MM.1S (cell line): ENCODE measurements at regions not wholly inside any gene's neighbourhood (a gene's known extent, or its start where the extent isn't known, plus 50 kb on each side); places are given as distances from the start of the nearest gene placed in this dataset.

Experiments used
- DNase-seq: peaks from one replicate; pipeline ENCODE4 v3.0.0-alpha.2; 2015
- H2AFZ ChIP-seq: fragments of 300-600 bp; sonication (generic); 2 replicates; pipeline ENCODE4 v1.6.0; 2016; ENCODE audit warnings: antibody characterized with exemption, low read length
- H3F3A ChIP-seq: fragments of 300-600 bp; sonication (generic); 2 replicates; pipeline ENCODE4 v1.6.1; 2016; ENCODE audit warnings: mild to moderate bottlenecking, antibody characterized with exemption, low read length, moderate library complexity, mixed read lengths; ENCODE audit not compliant: insufficient read depth
- H3K27ac ChIP-seq: fragments of 300-600 bp; sonication (generic); 2 replicates; pipeline ENCODE4 v1.5.1; 2016; ENCODE audit warnings: mild to moderate bottlenecking, low read length
- H3K27me3 ChIP-seq: fragments of 300-600 bp; sonication (generic); replicated peaks from 2 replicates; pipeline ENCODE4 v1.6.0; 2016; ENCODE audit warnings: low read length; ENCODE audit not compliant: insufficient read depth
- H3K36me3 ChIP-seq: fragments of 300-600 bp; sonication (generic); replicated peaks from 2 replicates; pipeline ENCODE4 v1.6.1; 2016; ENCODE audit warnings: mild to moderate bottlenecking, low read length, mixed read lengths; ENCODE audit not compliant: insufficient read depth
- H3K4me1 ChIP-seq: fragments of 300-600 bp; sonication (generic); 2 replicates; pipeline ENCODE4 v1.6.1; 2016; ENCODE audit warnings: low read length, mixed read lengths
- H3K4me2 ChIP-seq: fragments of 300-600 bp; sonication (generic); 2 replicates; pipeline ENCODE4 v1.6.0; 2016; ENCODE audit warnings: low read depth, low read length
- H3K4me3 ChIP-seq: fragments of 300-600 bp; sonication (generic); 2 replicates; pipeline ENCODE4 v1.5.1; 2016; ENCODE audit warnings: low read length, mixed read lengths
- H3K79me2 ChIP-seq: fragments of 300-600 bp; sonication (generic); 2 replicates; pipeline ENCODE4 v1.6.1; 2016; ENCODE audit warnings: mixed run types, low read length, mixed read lengths
- H3K9ac ChIP-seq: fragments of 300-600 bp; sonication (generic); 2 replicates; pipeline ENCODE4 v1.6.1; 2016; ENCODE audit warnings: low read length, mixed read lengths
- H3K9me2 ChIP-seq: fragments of 300-600 bp; sonication (generic); replicated peaks from 2 replicates; pipeline ENCODE4 v1.6.1; 2016; ENCODE audit warnings: mild to moderate bottlenecking, low read length, mixed read lengths; ENCODE audit not compliant: insufficient read depth
- H3K9me3 ChIP-seq: fragments of 300-600 bp; sonication (generic); replicated peaks from 2 replicates; pipeline ENCODE4 v1.6.1; 2016; ENCODE audit warnings: mild to moderate bottlenecking, low read length, mixed read lengths; ENCODE audit not compliant: insufficient read depth
- H4K20me1 ChIP-seq: fragments of 300-600 bp; sonication (generic); 2 replicates; pipeline ENCODE4 v1.6.1; 2016; ENCODE audit warnings: mild to moderate bottlenecking, low read length, moderate library complexity, mixed read lengths; ENCODE audit not compliant: insufficient read depth
- EZH2 ChIP-seq: fragments of 300-600 bp; sonication (generic); optimal IDR thresholded peaks from 2 replicates; pipeline ENCODE3; 2017; ENCODE audit warnings: low read depth, mild to moderate bottlenecking, antibody characterized with exemption, low read length, mixed read lengths
- EZH2phosphoT487 ChIP-seq: fragments of 300-600 bp; sonication (generic); IDR thresholded peaks from 2 replicates; pipeline ENCODE4 v1.6.1; 2018; ENCODE audit warnings: antibody characterized with exemption, low read length
- TF ChIP-seq, protein P1 (sequence below): fragments of 300-600 bp; sonication (generic); IDR thresholded peaks from 2 replicates; pipeline ENCODE4 v1.5.1; 2016; ENCODE audit warnings: antibody characterized with exemption, low read length, mixed read lengths

DNA sequence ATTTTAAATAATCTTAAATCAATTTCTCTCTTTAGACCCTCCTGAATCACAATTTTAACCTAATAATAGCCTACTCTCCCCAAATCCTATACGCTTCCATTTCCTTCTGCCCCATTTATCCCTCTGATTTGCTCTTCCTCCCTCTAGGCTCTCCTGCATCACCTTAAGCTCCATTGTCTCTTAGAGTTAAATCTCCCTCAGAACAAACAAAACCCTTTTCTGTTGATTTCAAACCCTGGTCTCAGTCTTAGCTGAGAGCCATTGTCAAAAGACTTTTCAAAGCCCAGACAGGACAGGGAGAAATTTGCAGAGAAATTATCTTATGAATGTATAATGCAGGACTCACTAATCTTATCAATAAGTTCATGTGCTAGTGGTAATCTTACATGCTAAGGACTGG is 106.1 kb downstream of the C12orf75 start:
- no peak for DNase-seq
- Histone ChIP-seq H3K9ac (no peak overlapping the region), H2AFZ (no peak overlapping the region), H3K4me3 (no peak overlapping the region), H3K27ac (no peak overlapping the region), H3K27me3 (no peaks in the 10 kb centered on the region), H3K79me2 (no peaks in the 10 kb centered on the region), H3F3A (no peaks in the 10 kb centered on the region), H3K4me1 (no peaks in the 10 kb centered on the region), H3K4me2 (no peak overlapping the region), H3K9me3 (no peaks in the 10 kb centered on the region), H3K9me2 (no peaks in the 10 kb centered on the region), H4K20me1 (no peaks in the 10 kb centered on the region), H3K36me3 (no peaks in the 10 kb centered on the region)
- TF ChIP-seq EZH2phosphoT487 (no peak), EZH2 (no peak)
- TF ChIP-seq, protein P1, sequence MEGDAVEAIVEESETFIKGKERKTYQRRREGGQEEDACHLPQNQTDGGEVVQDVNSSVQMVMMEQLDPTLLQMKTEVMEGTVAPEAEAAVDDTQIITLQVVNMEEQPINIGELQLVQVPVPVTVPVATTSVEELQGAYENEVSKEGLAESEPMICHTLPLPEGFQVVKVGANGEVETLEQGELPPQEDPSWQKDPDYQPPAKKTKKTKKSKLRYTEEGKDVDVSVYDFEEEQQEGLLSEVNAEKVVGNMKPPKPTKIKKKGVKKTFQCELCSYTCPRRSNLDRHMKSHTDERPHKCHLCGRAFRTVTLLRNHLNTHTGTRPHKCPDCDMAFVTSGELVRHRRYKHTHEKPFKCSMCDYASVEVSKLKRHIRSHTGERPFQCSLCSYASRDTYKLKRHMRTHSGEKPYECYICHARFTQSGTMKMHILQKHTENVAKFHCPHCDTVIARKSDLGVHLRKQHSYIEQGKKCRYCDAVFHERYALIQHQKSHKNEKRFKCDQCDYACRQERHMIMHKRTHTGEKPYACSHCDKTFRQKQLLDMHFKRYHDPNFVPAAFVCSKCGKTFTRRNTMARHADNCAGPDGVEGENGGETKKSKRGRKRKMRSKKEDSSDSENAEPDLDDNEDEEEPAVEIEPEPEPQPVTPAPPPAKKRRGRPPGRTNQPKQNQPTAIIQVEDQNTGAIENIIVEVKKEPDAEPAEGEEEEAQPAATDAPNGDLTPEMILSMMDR, result no peak

DNA sequence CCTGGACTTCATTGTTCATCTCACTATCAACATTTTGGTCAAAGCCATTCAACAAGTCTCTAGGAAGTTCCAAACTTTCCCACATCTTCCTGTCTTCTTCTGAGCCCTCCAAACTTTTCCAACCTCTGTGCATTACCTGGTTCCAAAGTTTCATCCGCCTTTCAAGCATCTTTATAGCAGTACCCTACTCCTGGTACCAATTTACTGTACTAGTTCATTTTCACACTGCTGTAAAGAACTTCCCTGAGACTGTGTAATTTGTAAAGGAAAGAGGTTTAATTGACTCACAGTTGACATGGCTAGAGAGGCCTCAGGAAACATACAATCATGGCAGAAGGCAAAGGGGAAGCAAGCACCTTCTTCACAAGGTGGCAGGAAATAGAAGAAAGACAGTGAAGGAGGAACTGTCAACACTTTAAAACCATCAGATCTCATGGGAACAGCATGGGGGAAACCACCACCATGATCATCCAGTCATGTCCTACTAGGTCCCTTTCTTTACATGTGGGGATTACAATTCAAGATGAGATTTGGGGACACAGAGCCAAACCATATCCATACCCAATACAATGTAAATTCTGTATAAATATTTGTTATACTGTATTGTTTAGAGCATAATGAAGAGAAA is 109.7 kb downstream of the C12orf75 start:
- H3K4me3 ChIP-seq, result no peak overlapping the region
- no peak for DNase-seq
- H3K9me2 ChIP-seq, result no peaks in the 10 kb centered on the region
- H3K36me3 ChIP-seq, result no peaks in the 10 kb centered on the region
- H3K27me3 ChIP-seq, result no peaks in the 10 kb centered on the region
- H3K9me3 ChIP-seq, result no peaks in the 10 kb centered on the region
- H3K79me2 ChIP-seq, result no peaks in the 10 kb centered on the region
- H3K4me1 ChIP-seq, result no peaks in the 10 kb centered on the region
- H3K27ac ChIP-seq, result no peak overlapping the region
- no peaks in the 10 kb centered on the region for H3F3A ChIP-seq
- no peak overlapping the region for H3K9ac ChIP-seq
- no peak overlapping the region for H3K4me2 ChIP-seq
- no peak overlapping the region for H2AFZ ChIP-seq
- H4K20me1 ChIP-seq, result no peaks in the 10 kb centered on the region
- TF ChIP-seq EZH2phosphoT487 (no peak), EZH2 (no peak)

- no peak for DNase-seq
- H3K9me3 ChIP-seq, result no peaks in the 10 kb centered on the region
- no peaks in the 10 kb centered on the region for H3K27me3 ChIP-seq
- no peak overlapping the region for H3K27ac ChIP-seq
- no peaks in the 10 kb centered on the region for H3K36me3 ChIP-seq
- no peak overlapping the region for H3K4me3 ChIP-seq
- no peak overlapping the region for H3K4me2 ChIP-seq
- no peak overlapping the region for H3K9ac ChIP-seq
- no peaks in the 10 kb centered on the region for H4K20me1 ChIP-seq
- no peak overlapping the region for H2AFZ ChIP-seq
- TF ChIP-seq EZH2, result no peak
- TF ChIP-seq, protein P1, result no peak
- no peak for TF ChIP-seq EZH2phosphoT487
- H3K9me2 ChIP-seq, result no peaks in the 10 kb centered on the region
- H3F3A ChIP-seq, result no peaks in the 10 kb centered on the region
- no peaks in the 10 kb centered on the region for H3K4me1 ChIP-seq
- H3K79me2 ChIP-seq, result no peaks in the 10 kb centered on the region
Observed at GRCh38 chr12:105443802-105444652, 113.5 kb downstream of the C12orf75 start.
